ENCODE measurements at regions not wholly inside any gene's neighbourhood (a gene's known extent, or its start where the extent isn't known, plus 50 kb on each side); places are given as distances from the start of the nearest gene placed in this dataset.

GRCh38 chr5:165370794-165371193 lies 1865.4 kb downstream of the MAT2B start:
- DNase-seq (ENCODE audit: low spot score), result no peak
- TF ChIP-seq CTCF (IDR thresholded peaks at IDR 0.05; ENCODE audit: extremely low read depth, missing control alignments), result no peak

GRCh38 chr5:165375201-165375600 lies 1869.8 kb downstream of the MAT2B start:
- no peak for DNase-seq (ENCODE audit: low spot score)
- no peak for TF ChIP-seq CTCF (IDR thresholded peaks at IDR 0.05; ENCODE audit: extremely low read depth, missing control alignments)

GRCh38 chr5:165393839-165394238 lies 1888.4 kb downstream of the MAT2B start:
- DNase-seq (ENCODE audit: low spot score), result no peak
- no peak for TF ChIP-seq CTCF (IDR thresholded peaks at IDR 0.05; ENCODE audit: extremely low read depth, missing control alignments)

GRCh38 chr5:165397516-165397915 lies 1892.1 kb downstream of the MAT2B start:
- no peak for DNase-seq (ENCODE audit: low spot score)
- no peak for TF ChIP-seq CTCF (IDR thresholded peaks at IDR 0.05; ENCODE audit: extremely low read depth, missing control alignments)

- no peak for TF ChIP-seq CTCF (IDR thresholded peaks at IDR 0.05; ENCODE audit: extremely low read depth, missing control alignments)
Observed at GRCh38 chr5:165400086-165400485, 1894.7 kb downstream of the MAT2B start.

GRCh38 chr5:165404917-165405316 lies 1899.5 kb downstream of the MAT2B start:
- DNase-seq (ENCODE audit: low spot score), result no peak
- TF ChIP-seq CTCF (IDR thresholded peaks at IDR 0.05; ENCODE audit: extremely low read depth, missing control alignments), result no peak

More at GRCh38 chr5:165400086-165400485, 1894.7 kb downstream of the MAT2B start:
- DNase-seq (ENCODE audit: low spot score), result no peak

GRCh38 chr5:165405340-165405739 lies 1899.9 kb downstream of the MAT2B start:
- no peak for DNase-seq (ENCODE audit: low spot score)
- TF ChIP-seq CTCF (IDR thresholded peaks at IDR 0.05; ENCODE audit: extremely low read depth, missing control alignments), result no peak
